Endothelial cell of umbilical vein (primary cell): ENCODE measurements at regions not wholly inside any gene's neighbourhood (a gene's known extent, or its start where the extent isn't known, plus 50 kb on each side); places are given as distances from the start of the nearest gene placed in this dataset.

ENCODE experiments used
- BruUV-seq: library from RNA; stranded (reverse); fragments of 400-500 nt; replicated peaks from 2 replicates; lab custom pipeline; 2021; lab: Mats Ljungman, UMichigan
- CTCF ChIA-PET: fragments of 300-600, 350-600 bp; sonication (Branson Sonifier 250); formaldehyde crosslinking; loops from one replicate; lab custom pipeline; 2021; ENCODE audit warnings: antibody characterized with exemption, inconsistent platforms; lab: Charles Lee
- POLR2A ChIA-PET: fragments of 300-600, 350-600 bp; sonication (Branson Sonifier 250); formaldehyde crosslinking; loops from one replicate; lab custom pipeline; 2021; ENCODE audit warnings: antibody characterized with exemption, inconsistent platforms; lab: Charles Lee
- DNase-seq: peaks from one replicate; pipeline ENCODE4 v3.0.0-alpha.2; 2011; ENCODE audit warnings: low read depth, low spot score
- FAIRE-seq: peaks from 2 replicates; lab custom pipeline; 2011; peaks lifted over from hg19 to GRCh38; lab: Jason Lieb, UNC
- H2AFZ ChIP-seq: 2 replicates; pipeline ENCODE4 v1.6.0; 2012; ENCODE audit warnings: low read depth, low read length, control low read depth, inconsistent platforms
- H3K27ac ChIP-seq: 2 replicates; pipeline ENCODE4 v1.5.1; 2011; ENCODE audit warnings: low read depth, mild to moderate bottlenecking, control low read depth, low read length, moderate library complexity; ENCODE audit not compliant: insufficient read depth
- H3K27me3 ChIP-seq, 2 experiments: 2 replicates each; pipeline versions ENCODE4 v1.6.0 to v1.6.1; 2011; ENCODE audit warnings: low read length in 2 of 2, mixed read lengths in 1 of 2; ENCODE audit not compliant: control insufficient read depth in 2 of 2, insufficient read depth in 2 of 2
- H3K36me3 ChIP-seq, 2 experiments: 2 replicates in 1 of 2; 3 replicates in 1 of 2; pipeline ENCODE4 v1.5.1; 2011; ENCODE audit warnings: low read length in 2 of 2, mild to moderate bottlenecking in 1 of 2, moderate library complexity in 1 of 2; ENCODE audit not compliant: control insufficient read depth in 2 of 2, insufficient read depth in 2 of 2; ENCODE audit errors: extremely low read depth in 1 of 2
- H3K4me1 ChIP-seq: 3 replicates; pipeline ENCODE4 v1.5.1; 2011; ENCODE audit warnings: mild to moderate bottlenecking, low read length; ENCODE audit not compliant: control insufficient read depth, insufficient read depth; ENCODE audit errors: extremely low read depth
- H3K4me2 ChIP-seq: 2 replicates; pipeline ENCODE4 v1.6.1; 2011; ENCODE audit warnings: low read length, control low read depth, mixed read lengths; ENCODE audit not compliant: insufficient read depth
- H3K4me3 ChIP-seq, 3 experiments: fragments of 200-600 bp in 1 of 3; sonication (generic), shearing (Covaris generic) in 1 of 3; replicated peaks in 1 of 3; 2 replicates each; pipeline ENCODE4 v1.5.1; 2011 to 2016; ENCODE audit warnings: control low read depth in 3 of 3, low read length in 3 of 3, mild to moderate bottlenecking in 2 of 3, inconsistent platforms in 1 of 3, low read depth in 1 of 3, moderate library complexity in 1 of 3; ENCODE audit not compliant: insufficient read depth in 1 of 3
- H3K79me2 ChIP-seq: 2 replicates; pipeline ENCODE4 v1.6.0; 2012; ENCODE audit warnings: low read length, inconsistent platforms; ENCODE audit not compliant: control insufficient read depth, insufficient read depth
- H3K9ac ChIP-seq: replicated peaks from 2 replicates; pipeline ENCODE3; 2011; ENCODE audit warnings: low read length, control low read depth; ENCODE audit not compliant: insufficient read depth; ENCODE audit errors: extremely low read depth
- H3K9me1 ChIP-seq: replicated peaks from 3 replicates; pipeline ENCODE4 v1.6.0; 2011; ENCODE audit warnings: mild to moderate bottlenecking, low read length; ENCODE audit not compliant: control insufficient read depth, insufficient read depth; ENCODE audit errors: extremely low read depth
- H3K9me3 ChIP-seq: replicated peaks from 2 replicates; pipeline ENCODE4 v1.5.1; 2012; ENCODE audit warnings: low read length, inconsistent platforms; ENCODE audit not compliant: control insufficient read depth, insufficient read depth
- H4K20me1 ChIP-seq: replicated peaks from 2 replicates; pipeline ENCODE3; 2011; ENCODE audit warnings: mild to moderate bottlenecking, low read length; ENCODE audit not compliant: control insufficient read depth, insufficient read depth; ENCODE audit errors: extremely low read depth
- EZH2 ChIP-seq: IDR thresholded peaks from 2 replicates; pipeline ENCODE4 v1.6.1; 2012; ENCODE audit warnings: borderline replicate concordance, low read depth, mild to moderate bottlenecking, moderate library complexity, low read length, inconsistent platforms; ENCODE audit not compliant: severe bottlenecking
- FOS ChIP-seq: IDR thresholded peaks from 2 replicates; pipeline ENCODE4 v1.6.1; 2011; ENCODE audit warnings: mild to moderate bottlenecking, low read length, moderate library complexity, borderline replicate concordance; ENCODE audit not compliant: insufficient read depth
- GATA2 ChIP-seq: IDR thresholded peaks from 2 replicates; pipeline ENCODE4 v1.7.0; 2011; ENCODE audit warnings: low read depth, mild to moderate bottlenecking, moderate library complexity, mixed read lengths, low read length; ENCODE audit not compliant: insufficient read length, insufficient read depth
- JUN ChIP-seq: IDR thresholded peaks from 2 replicates; pipeline ENCODE4 v1.6.1; 2011; ENCODE audit warnings: borderline replicate concordance, low read depth; ENCODE audit not compliant: insufficient read length, insufficient read depth
- MYC ChIP-seq: IDR thresholded peaks from one replicate; pipeline ENCODE4 v1.6.1; 2011; ENCODE audit warnings: mild to moderate bottlenecking, low read depth, low read length
- POLR2A ChIP-seq: IDR thresholded peaks from 2 replicates; pipeline ENCODE4 v1.6.1; 2012; ENCODE audit warnings: low read depth, mild to moderate bottlenecking, control low read depth, low read length
- POLR2AphosphoS5 ChIP-seq: IDR thresholded peaks from 2 replicates; pipeline ENCODE4 v1.6.1; 2012; ENCODE audit warnings: low read depth, mild to moderate bottlenecking, control low read depth, low read length, moderate library complexity; ENCODE audit not compliant: insufficient read depth
- dilution Hi-C: fragments of 300-500 bp; cut with MboI; formaldehyde crosslinking; loops from one replicate; pipeline ENCODE4 v1.15.0; 2019; ENCODE audit warnings: low sequenced_read_pairs; ENCODE audit not compliant: extremely low pct_ligation_motif_present
- intact Hi-C: fragments of 100-400 bp; cut with micrococcal nuclease; formaldehyde crosslinking; loops from one replicate; pipeline ENCODE4 v1.10.0; 2022
- TF ChIP-seq, protein P1 (sequence below), 2 donors: IDR thresholded peaks; 1 replicate in 1 of 2; 2 replicates in 1 of 2; pipeline ENCODE4 v1.5.1; 2011; ENCODE audit warnings: low read length in 2 of 2, mild to moderate bottlenecking in 2 of 2, moderate library complexity in 2 of 2, control low read depth in 1 of 2, inconsistent platforms in 1 of 2, low read depth in 1 of 2; ENCODE audit not compliant: insufficient read depth in 1 of 2; ENCODE audit errors: extremely low read depth in 1 of 2
- TF ChIP-seq, protein P2 (sequence below): IDR thresholded peaks from 2 replicates; pipeline ENCODE4 v1.6.1; 2011; ENCODE audit not compliant: insufficient read depth, insufficient read length

DNA sequence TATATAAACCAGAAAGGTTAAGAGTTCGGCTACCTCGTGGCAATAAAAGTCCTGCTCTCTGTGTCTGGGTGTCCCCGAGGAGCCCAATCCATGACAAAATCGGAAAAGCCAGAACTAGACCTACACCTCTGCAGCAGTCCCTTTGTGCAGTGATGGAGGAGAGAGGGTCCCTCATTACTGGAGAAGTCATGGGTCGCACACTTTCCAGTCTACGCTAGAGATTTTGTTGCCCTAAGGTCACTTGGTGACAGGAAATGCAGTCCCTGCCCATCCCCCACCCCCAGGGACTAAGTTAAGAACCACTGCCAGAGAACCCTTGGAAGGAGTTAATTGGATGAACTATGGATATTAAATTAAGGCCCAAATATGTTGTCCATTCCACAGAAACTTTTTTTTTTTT lies 104.4 kb upstream of the ATF7IP start:
- CTCF ChIA-PET = interaction anchor here (1.9 to 2.8 kb wide), 2 partner anchors 23 to 156 kb away, joined by 6 to 11 read pairs; no protein-coding TSS in a partner anchor
- H3K4me1 ChIP-seq = peaks cover 39% of the 10 kb centered on the region
- no peak overlapping the region for H3K27ac ChIP-seq
- H3K4me2 ChIP-seq = peak overlapping the region; percentile 71
- no peaks in the 10 kb centered on the region for H3K79me2 ChIP-seq
- FAIRE-seq = no peak
- no TSS peak for BruUV-seq
- intact Hi-C loops (no loop called here), dilution Hi-C loops (no loop called here)
- no peaks in the 10 kb centered on the region for H3K36me3 ChIP-seq
- no peak overlapping the region for H3K9ac ChIP-seq
- no peak for DNase-seq
- H2AFZ ChIP-seq = no peak overlapping the region
- no peaks in the 10 kb centered on the region for H3K27me3 ChIP-seq
- POLR2A ChIA-PET = no interaction called here
- no peaks in the 10 kb centered on the region for H4K20me1 ChIP-seq
- H3K4me3 ChIP-seq = no peak overlapping the region
- TF ChIP-seq, protein P1, sequence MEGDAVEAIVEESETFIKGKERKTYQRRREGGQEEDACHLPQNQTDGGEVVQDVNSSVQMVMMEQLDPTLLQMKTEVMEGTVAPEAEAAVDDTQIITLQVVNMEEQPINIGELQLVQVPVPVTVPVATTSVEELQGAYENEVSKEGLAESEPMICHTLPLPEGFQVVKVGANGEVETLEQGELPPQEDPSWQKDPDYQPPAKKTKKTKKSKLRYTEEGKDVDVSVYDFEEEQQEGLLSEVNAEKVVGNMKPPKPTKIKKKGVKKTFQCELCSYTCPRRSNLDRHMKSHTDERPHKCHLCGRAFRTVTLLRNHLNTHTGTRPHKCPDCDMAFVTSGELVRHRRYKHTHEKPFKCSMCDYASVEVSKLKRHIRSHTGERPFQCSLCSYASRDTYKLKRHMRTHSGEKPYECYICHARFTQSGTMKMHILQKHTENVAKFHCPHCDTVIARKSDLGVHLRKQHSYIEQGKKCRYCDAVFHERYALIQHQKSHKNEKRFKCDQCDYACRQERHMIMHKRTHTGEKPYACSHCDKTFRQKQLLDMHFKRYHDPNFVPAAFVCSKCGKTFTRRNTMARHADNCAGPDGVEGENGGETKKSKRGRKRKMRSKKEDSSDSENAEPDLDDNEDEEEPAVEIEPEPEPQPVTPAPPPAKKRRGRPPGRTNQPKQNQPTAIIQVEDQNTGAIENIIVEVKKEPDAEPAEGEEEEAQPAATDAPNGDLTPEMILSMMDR (IDR thresholded peaks at IDR 0.05; ENCODE audit: extremely low read depth in 1 of 2, insufficient read depth in 1 of 2, low read depth in 1 of 2, low read length in 2 of 2) = no peak
- no peak for TF ChIP-seq MYC
- no peak for TF ChIP-seq GATA2
- no peak for TF ChIP-seq EZH2
- TF ChIP-seq POLR2AphosphoS5 = no peak
- TF ChIP-seq POLR2A = no peak
- no peak for TF ChIP-seq FOS
- no peak for TF ChIP-seq JUN
- TF ChIP-seq, protein P2, sequence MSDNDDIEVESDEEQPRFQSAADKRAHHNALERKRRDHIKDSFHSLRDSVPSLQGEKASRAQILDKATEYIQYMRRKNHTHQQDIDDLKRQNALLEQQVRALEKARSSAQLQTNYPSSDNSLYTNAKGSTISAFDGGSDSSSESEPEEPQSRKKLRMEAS = no peak
- no peaks in the 10 kb centered on the region for H3K9me3 ChIP-seq
- H3K9me1 ChIP-seq = no peaks in the 10 kb centered on the region
